ENCODE measurements at regions not wholly inside any gene's neighbourhood (a gene's known extent, or its start where the extent isn't known, plus 50 kb on each side); places are given as distances from the start of the nearest gene placed in this dataset.

- no peaks in the 10 kb centered on the region for H3K27me3 Mint-ChIP-seq
- ATAC-seq (ENCODE audit: low read depth) (no peak), DNase-seq (no peak)
- H3K36me3 Mint-ChIP-seq (ENCODE audit: low read depth) = no peaks in the 10 kb centered on the region
- no peak for TF ChIP-seq CTCF (IDR thresholded peaks at IDR 0.05)
- no peak overlapping the region for H3K27ac Mint-ChIP-seq
- H3K9me3 Mint-ChIP-seq = no peaks in the 10 kb centered on the region
- POLR2A ChIA-PET = no interaction called here
- H3K4me3 Mint-ChIP-seq = no peak overlapping the region
- H3K4me1 Mint-ChIP-seq = no peaks in the 10 kb centered on the region
- CTCF ChIA-PET = no interaction called here
- intact Hi-C loops (cut with micrococcal nuclease) = no loop called here
Measured at GRCh38 chr10:121414366-121415062, 183.7 kb downstream of the FGFR2 start.

GRCh38 chr10:121415063-121415399 lies 183.2 kb downstream of the FGFR2 start:
- POLR2A ChIA-PET = no interaction called here
- no peak for DNase-seq
- Mint-ChIP-seq H3K4me1 (no peaks in the 10 kb centered on the region), H3K4me3 (no peak overlapping the region), H3K27ac (no peak overlapping the region), H3K36me3 (ENCODE audit: low read depth) (no peaks in the 10 kb centered on the region), H3K9me3 (no peaks in the 10 kb centered on the region), H3K27me3 (no peaks in the 10 kb centered on the region)
- CTCF ChIA-PET = no interaction called here
- intact Hi-C loops (cut with micrococcal nuclease) = no loop called here
- no peak for TF ChIP-seq CTCF (IDR thresholded peaks at IDR 0.05)
- ATAC-seq (ENCODE audit: low read depth) = no peak

GRCh38 chr10:121416071-121416470 lies 182.2 kb downstream of the FGFR2 start:
- no peak overlapping the region for H3K27ac Mint-ChIP-seq
- no peak for ATAC-seq (ENCODE audit: low read depth)
- no peaks in the 10 kb centered on the region for H3K9me3 Mint-ChIP-seq
- CTCF ChIA-PET = no interaction called here
- no peaks in the 10 kb centered on the region for H3K27me3 Mint-ChIP-seq
- no peaks in the 10 kb centered on the region for H3K4me1 Mint-ChIP-seq
- H3K4me3 Mint-ChIP-seq = no peak overlapping the region
- POLR2A ChIA-PET = no interaction called here
- H3K36me3 Mint-ChIP-seq (ENCODE audit: low read depth) = no peaks in the 10 kb centered on the region
- no peak for TF ChIP-seq CTCF (IDR thresholded peaks at IDR 0.05)
- intact Hi-C loops (cut with micrococcal nuclease) = no loop called here
- DNase-seq = no peak

- intact Hi-C loops (cut with micrococcal nuclease) = no loop called here
- Mint-ChIP-seq H3K36me3 (ENCODE audit: low read depth) (no peaks in the 10 kb centered on the region), H3K27me3 (no peaks in the 10 kb centered on the region), H3K4me1 (no peaks in the 10 kb centered on the region), H3K27ac (no peak overlapping the region), H3K4me3 (no peak overlapping the region), H3K9me3 (no peaks in the 10 kb centered on the region)
- no peak for ATAC-seq (ENCODE audit: low read depth)
- TF ChIP-seq CTCF (IDR thresholded peaks at IDR 0.05) = no peak
- ChIA-PET CTCF (no interaction called here), POLR2A (no interaction called here)
- DNase-seq = no peak
Measured at GRCh38 chr10:121417298-121417697, 180.9 kb downstream of the FGFR2 start.

GRCh38 chr10:121418126-121418777 lies 180.0 kb downstream of the FGFR2 start:
- no peaks in the 10 kb centered on the region for H3K27me3 Mint-ChIP-seq
- POLR2A ChIA-PET = no interaction called here
- intact Hi-C loops (cut with micrococcal nuclease) = no loop called here

More at GRCh38 chr10:121418126-121418777, 180.0 kb downstream of the FGFR2 start:
- Mint-ChIP-seq H3K4me1 (no peaks in the 10 kb centered on the region), H3K36me3 (ENCODE audit: low read depth) (no peaks in the 10 kb centered on the region), H3K4me3 (no peak overlapping the region), H3K27ac (no peak overlapping the region), H3K9me3 (no peaks in the 10 kb centered on the region)
- no peak for ATAC-seq (ENCODE audit: low read depth)
- no peak for TF ChIP-seq CTCF (IDR thresholded peaks at IDR 0.05)
- DNase-seq = no peak
- CTCF ChIA-PET = no interaction called here
